Lung (tissue), 11 donors: ENCODE measurements at regions not wholly inside any gene's neighbourhood (a gene's known extent, or its start where the extent isn't known, plus 50 kb on each side); places are given as distances from the start of the nearest gene placed in this dataset.
A peak's percentile ranks its signal among the peaks of the same experiment; 100 is the strongest.

Experiments used
- ATAC-seq: fragments of 200-7000 bp; cut with Tn5 transposase; one replicate; pipeline ENCODE4 v1.9.1; 2020; ENCODE audit warnings: moderate number of reproducible peaks; ENCODE audit not compliant: insufficient read depth, low FRiP score
- DNase-seq, 3 donors: peaks; one replicate each; pipeline ENCODE4 v3.0.0-alpha.2; 2013 to 2017
- H3K27ac ChIP-seq, 2 donors: one replicate each; pipeline ENCODE4 v1.5.1; 2013; ENCODE audit warnings: mild to moderate bottlenecking in 2 of 2, moderate library complexity in 2 of 2, control low read depth in 1 of 2, inconsistent platforms in 1 of 2, low read depth in 1 of 2, low read length in 1 of 2
- H3K27me3 ChIP-seq, 3 donors: one replicate each; pipeline ENCODE4 v1.5.1; 2013; ENCODE audit warnings: low read length in 2 of 3; ENCODE audit not compliant: control insufficient read depth in 3 of 3, insufficient read depth in 3 of 3
- H3K36me3 ChIP-seq, 4 donors: one replicate each; pipeline ENCODE4 v1.5.1; 2013; ENCODE audit warnings: low read length in 4 of 4, mild to moderate bottlenecking in 1 of 4, moderate library complexity in 1 of 4; ENCODE audit not compliant: control insufficient read depth in 4 of 4, insufficient read depth in 4 of 4
- H3K4me1 ChIP-seq, 5 donors: one replicate each; pipeline ENCODE4 v1.5.1; 2013; ENCODE audit warnings: low read length in 5 of 5, mild to moderate bottlenecking in 2 of 5, moderate library complexity in 1 of 5; ENCODE audit not compliant: control insufficient read depth in 5 of 5, insufficient read depth in 5 of 5
- H3K4me3 ChIP-seq: one replicate; pipeline ENCODE4 v1.5.1; 2013; ENCODE audit warnings: mild to moderate bottlenecking, control low read depth, moderate library complexity
- H3K9ac ChIP-seq, 2 donors: one replicate each; pipeline ENCODE4 v1.5.1; 2013; ENCODE audit warnings: low read length in 2 of 2, control low read depth in 1 of 2; ENCODE audit not compliant: insufficient read depth in 1 of 2
- H3K9me3 ChIP-seq, 4 donors: one replicate each; pipeline ENCODE4 v1.5.1; 2013; ENCODE audit warnings: low read length in 3 of 4, mild to moderate bottlenecking in 1 of 4, moderate library complexity in 1 of 4; ENCODE audit not compliant: control insufficient read depth in 4 of 4, insufficient read depth in 3 of 4
- WGBS, 2 donors: extraction: QIAGEN DNeasy Blood & Tissue Kit; methylation state at CpG; one replicate each; pipeline ENCODE4 v1.1.7; 2013; 5-methylcytosine and 5-hydroxymethylcytosine counted together
- TF ChIP-seq, protein P1 (sequence below): IDR thresholded peaks from 2 replicates; pipeline ENCODE4 v1.5.1; 2012; ENCODE audit warnings: mild to moderate bottlenecking; ENCODE audit errors: control extremely low read depth, extremely low read depth
- donor health status: control.
- donor health status: control.
- donor health status: Bipolar disorder and iron deficiency.
- donor health status: healthy.
- donor health status: DM: yes; HTN: yes; CAD: no.

DNA sequence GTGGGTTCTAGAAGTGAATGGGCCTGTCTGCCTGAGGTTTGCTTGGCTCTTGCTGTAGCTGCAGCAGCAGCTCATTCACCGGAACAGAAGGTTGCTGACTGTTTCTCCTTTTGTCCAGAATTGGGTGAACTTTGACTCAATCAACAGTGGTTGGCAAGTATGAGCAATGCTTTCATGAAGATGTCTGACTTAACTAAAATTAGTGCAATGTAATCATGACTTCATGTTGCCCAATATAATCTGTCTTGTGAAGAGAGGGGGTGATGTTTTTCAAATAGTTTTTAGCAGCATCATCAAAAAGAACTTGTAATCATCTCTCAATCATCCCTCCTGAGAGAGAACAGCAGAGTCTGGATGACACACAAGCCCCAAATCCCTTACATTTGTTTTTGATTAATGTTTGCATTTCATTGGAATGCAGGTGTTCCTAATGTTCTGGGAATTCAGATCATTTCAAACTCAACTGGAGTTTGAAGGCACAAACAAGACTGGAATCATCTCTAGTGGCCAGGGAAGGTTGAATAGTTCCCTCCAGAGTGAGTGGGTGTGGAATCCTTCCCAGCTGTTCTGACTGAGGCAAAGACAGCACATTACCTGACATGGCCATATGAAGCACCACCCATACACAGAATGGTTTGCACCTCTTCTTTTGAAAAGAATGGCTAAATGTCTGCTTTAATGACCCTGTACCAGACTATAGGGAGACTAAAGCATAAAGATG is 82.9 kb downstream of the HLX start:
- TF ChIP-seq, protein P1, sequence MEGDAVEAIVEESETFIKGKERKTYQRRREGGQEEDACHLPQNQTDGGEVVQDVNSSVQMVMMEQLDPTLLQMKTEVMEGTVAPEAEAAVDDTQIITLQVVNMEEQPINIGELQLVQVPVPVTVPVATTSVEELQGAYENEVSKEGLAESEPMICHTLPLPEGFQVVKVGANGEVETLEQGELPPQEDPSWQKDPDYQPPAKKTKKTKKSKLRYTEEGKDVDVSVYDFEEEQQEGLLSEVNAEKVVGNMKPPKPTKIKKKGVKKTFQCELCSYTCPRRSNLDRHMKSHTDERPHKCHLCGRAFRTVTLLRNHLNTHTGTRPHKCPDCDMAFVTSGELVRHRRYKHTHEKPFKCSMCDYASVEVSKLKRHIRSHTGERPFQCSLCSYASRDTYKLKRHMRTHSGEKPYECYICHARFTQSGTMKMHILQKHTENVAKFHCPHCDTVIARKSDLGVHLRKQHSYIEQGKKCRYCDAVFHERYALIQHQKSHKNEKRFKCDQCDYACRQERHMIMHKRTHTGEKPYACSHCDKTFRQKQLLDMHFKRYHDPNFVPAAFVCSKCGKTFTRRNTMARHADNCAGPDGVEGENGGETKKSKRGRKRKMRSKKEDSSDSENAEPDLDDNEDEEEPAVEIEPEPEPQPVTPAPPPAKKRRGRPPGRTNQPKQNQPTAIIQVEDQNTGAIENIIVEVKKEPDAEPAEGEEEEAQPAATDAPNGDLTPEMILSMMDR: no peak
- H3K36me3 ChIP-seq: no peaks in the 10 kb centered on the region
- DNase-seq (no peak), ATAC-seq (peak; percentile 41)
- no peak overlapping the region for H3K27ac ChIP-seq
- peaks cover 0 to 13% (median 0%) of the 10 kb centered on the region in 5 donors for H3K4me1 ChIP-seq
- no peaks in the 10 kb centered on the region for H3K27me3 ChIP-seq
- no peaks in the 10 kb centered on the region for H3K9me3 ChIP-seq
- WGBS, 2 donors: 50 to 57% methylated on average over 1 of the region's 1 CpG
- H3K4me3 ChIP-seq: no peak overlapping the region
- H3K9ac ChIP-seq: no peak overlapping the region

- Histone ChIP-seq H3K27me3 (no peaks in the 10 kb centered on the region), H3K9me3 (no peaks in the 10 kb centered on the region), H3K4me3 (no peak overlapping the region), H3K4me1 (peaks cover 0 to 13% (median 0%) of the 10 kb centered on the region in 5 donors), H3K27ac (no peak overlapping the region), H3K9ac (no peak overlapping the region), H3K36me3 (no peaks in the 10 kb centered on the region)
- 80 to 81% methylated on average over 3 of the region's 3 CpGs for WGBS, 2 donors
- TF ChIP-seq, protein P1: no peak
- ATAC-seq (no peak), DNase-seq (peak in 2 of 3 donors; percentile 52 to 58)
Measured at GRCh38 chr1:220966041-220966440, 86.8 kb downstream of the HLX start.

DNA sequence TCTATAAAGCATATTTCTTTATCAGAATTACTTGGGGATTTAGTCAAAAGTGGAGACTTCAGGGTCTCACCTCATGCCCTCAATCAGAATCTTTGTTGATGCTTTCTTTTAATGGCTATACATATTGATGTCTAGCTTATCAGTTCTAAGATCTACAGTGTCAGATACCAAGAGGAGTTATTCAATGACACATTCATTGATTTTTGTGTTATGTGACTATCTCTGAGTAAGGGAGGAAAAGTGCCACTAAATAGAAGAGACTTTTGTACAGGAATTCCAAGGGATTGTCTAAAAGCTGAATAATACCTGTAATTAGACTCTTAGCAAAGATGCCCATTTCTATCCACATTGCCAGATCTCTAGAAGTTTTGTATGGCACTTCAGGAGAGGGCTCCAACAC is 87.2 kb downstream of the HLX start:
- H3K27me3 ChIP-seq: no peaks in the 10 kb centered on the region
- no peak for DNase-seq
- TF ChIP-seq, protein P1: no peak
- no peak for ATAC-seq
- H3K4me3 ChIP-seq: no peak overlapping the region
- no peak overlapping the region for H3K27ac ChIP-seq
- peaks cover 0 to 13% (median 0%) of the 10 kb centered on the region in 5 donors for H3K4me1 ChIP-seq
- H3K9ac ChIP-seq: no peak overlapping the region
- H3K36me3 ChIP-seq: no peaks in the 10 kb centered on the region
- H3K9me3 ChIP-seq: no peaks in the 10 kb centered on the region
